ENCODE measurements at regions not wholly inside any gene's neighbourhood (a gene's known extent, or its start where the extent isn't known, plus 50 kb on each side); places are given as distances from the start of the nearest gene placed in this dataset.
A peak's percentile ranks its signal among the peaks of the same experiment; 100 is the strongest.
"Not testable (repeated sequence)": the region's sequence is repeated elsewhere in the genome, so short reads cannot be mapped to it uniquely, and the experiment has no call there.

- CTCF ChIA-PET, result no interaction called here
- no peak overlapping the region for H3K4me3 ChIP-seq (ENCODE audit: low read depth, low read length)
- POLR2A ChIA-PET, result no interaction called here
- TF ChIP-seq, protein P1, sequence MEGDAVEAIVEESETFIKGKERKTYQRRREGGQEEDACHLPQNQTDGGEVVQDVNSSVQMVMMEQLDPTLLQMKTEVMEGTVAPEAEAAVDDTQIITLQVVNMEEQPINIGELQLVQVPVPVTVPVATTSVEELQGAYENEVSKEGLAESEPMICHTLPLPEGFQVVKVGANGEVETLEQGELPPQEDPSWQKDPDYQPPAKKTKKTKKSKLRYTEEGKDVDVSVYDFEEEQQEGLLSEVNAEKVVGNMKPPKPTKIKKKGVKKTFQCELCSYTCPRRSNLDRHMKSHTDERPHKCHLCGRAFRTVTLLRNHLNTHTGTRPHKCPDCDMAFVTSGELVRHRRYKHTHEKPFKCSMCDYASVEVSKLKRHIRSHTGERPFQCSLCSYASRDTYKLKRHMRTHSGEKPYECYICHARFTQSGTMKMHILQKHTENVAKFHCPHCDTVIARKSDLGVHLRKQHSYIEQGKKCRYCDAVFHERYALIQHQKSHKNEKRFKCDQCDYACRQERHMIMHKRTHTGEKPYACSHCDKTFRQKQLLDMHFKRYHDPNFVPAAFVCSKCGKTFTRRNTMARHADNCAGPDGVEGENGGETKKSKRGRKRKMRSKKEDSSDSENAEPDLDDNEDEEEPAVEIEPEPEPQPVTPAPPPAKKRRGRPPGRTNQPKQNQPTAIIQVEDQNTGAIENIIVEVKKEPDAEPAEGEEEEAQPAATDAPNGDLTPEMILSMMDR (IDR thresholded peaks at IDR 0.05; ENCODE audit: insufficient read depth, low read depth, low read length), result peak; percentile 55
- no peaks in the 10 kb centered on the region for H3K36me3 ChIP-seq (ENCODE audit: control insufficient read depth, insufficient read depth, low read length)
- H3K27me3 ChIP-seq (ENCODE audit: control insufficient read depth, insufficient read depth, low read length), result no peaks in the 10 kb centered on the region
- no peak for DNase-seq (ENCODE audit: low read depth)
Observed at GRCh38 chr3:155995525-155996370, 124.6 kb upstream of the KCNAB1 start.

DNA sequence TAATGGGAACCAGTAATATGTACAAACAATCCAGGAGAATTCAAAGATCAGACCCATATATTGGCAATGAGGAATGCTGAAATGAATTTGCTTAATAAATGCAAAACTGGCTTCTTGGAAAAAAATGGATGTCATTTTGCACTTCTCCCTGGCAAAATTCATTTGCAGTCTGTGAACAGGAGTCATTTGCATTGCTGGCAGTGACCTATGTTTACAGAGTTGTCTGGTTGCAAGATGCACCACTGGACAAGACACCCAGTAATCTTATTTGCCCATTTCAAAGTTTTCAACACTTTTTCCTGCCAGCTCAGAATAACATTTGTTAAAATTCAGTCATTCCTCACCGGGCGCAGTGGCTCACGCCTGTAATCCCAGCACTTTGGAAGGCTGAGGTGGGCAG lies 123.5 kb upstream of the KCNAB1 start:
- no peak for DNase-seq (ENCODE audit: low read depth)
- CTCF ChIA-PET, result no interaction called here
- POLR2A ChIA-PET, result no interaction called here
- H3K27me3 ChIP-seq (ENCODE audit: control insufficient read depth, insufficient read depth, low read length), result no peaks in the 10 kb centered on the region
- H3K4me3 ChIP-seq (ENCODE audit: low read depth, low read length), result no peak overlapping the region
- TF ChIP-seq, protein P1 (IDR thresholded peaks at IDR 0.05; ENCODE audit: insufficient read depth, low read depth, low read length), result no peak
- H3K36me3 ChIP-seq (ENCODE audit: control insufficient read depth, insufficient read depth, low read length), result no peaks in the 10 kb centered on the region

- DNase-seq (ENCODE audit: low read depth); H3K27me3 ChIP-seq (ENCODE audit: control insufficient read depth, insufficient read depth, low read length); H3K4me3 ChIP-seq (ENCODE audit: low read depth, low read length); CTCF ChIA-PET; POLR2A ChIA-PET; H3K36me3 ChIP-seq (ENCODE audit: control insufficient read depth, insufficient read depth, low read length): not testable (repeated sequence)
Observed at GRCh38 chr3:155998173-155998572, 122.2 kb upstream of the KCNAB1 start.

GRCh38 chr3:156005736-156006135 lies 114.6 kb upstream of the KCNAB1 start:
- H3K36me3 ChIP-seq (ENCODE audit: control insufficient read depth, insufficient read depth, low read length), result no peaks in the 10 kb centered on the region
- POLR2A ChIA-PET, result no interaction called here
- CTCF ChIA-PET, result interaction anchor here (0.6 to 0.8 kb wide), 2 partner anchors 200 to 1324 kb away, joined by 3 read pairs; no protein-coding TSS in a partner anchor
- DNase-seq (ENCODE audit: low read depth), result no peak
- TF ChIP-seq, protein P1 (IDR thresholded peaks at IDR 0.05; ENCODE audit: insufficient read depth, low read depth, low read length), result no peak
- H3K27me3 ChIP-seq (ENCODE audit: control insufficient read depth, insufficient read depth, low read length), result no peaks in the 10 kb centered on the region; the same call in 1 of the 2 replicates
- no peak overlapping the region for H3K4me3 ChIP-seq (ENCODE audit: low read depth, low read length)

GRCh38 chr3:156010829-156011228 lies 109.5 kb upstream of the KCNAB1 start:
- H3K36me3 ChIP-seq (ENCODE audit: control insufficient read depth, insufficient read depth, low read length), result no peaks in the 10 kb centered on the region
- no peak overlapping the region for H3K4me3 ChIP-seq (ENCODE audit: low read depth, low read length)
- TF ChIP-seq, protein P1 (IDR thresholded peaks at IDR 0.05; ENCODE audit: insufficient read depth, low read depth, low read length), result peak; percentile 16; the same call in 1 of the 2 replicates
- ChIA-PET CTCF (interaction anchor here (0.6 to 0.8 kb wide), 3 partner anchors 51 to 141 kb away, joined by 3 to 5 read pairs (median 3); no protein-coding TSS in a partner anchor), POLR2A (no interaction called here)
- H3K27me3 ChIP-seq (ENCODE audit: control insufficient read depth, insufficient read depth, low read length), result no peaks in the 10 kb centered on the region; the same call in 1 of the 2 replicates
- DNase-seq (ENCODE audit: low read depth), result no peak

Data from BJ (cell line).